Heart right ventricle (tissue), 16 donors: ENCODE measurements at regions not wholly inside any gene's neighbourhood (a gene's known extent, or its start where the extent isn't known, plus 50 kb on each side); places are given as distances from the start of the nearest gene placed in this dataset.
"Not testable (repeated sequence)": the region's sequence is repeated elsewhere in the genome, so short reads cannot be mapped to it uniquely, and the experiment has no call there.

Experiments
- ATAC-seq, 8 donors: fragments of 200-7000 bp; cut with Tn5 transposase; one replicate each; pipeline ENCODE4 v1.9.1; 2020; ENCODE audit warnings: mild to moderate bottlenecking in 8 of 8, moderate library complexity in 8 of 8, moderate number of reproducible peaks in 1 of 8
- DNase-seq, 2 donors: peaks; one replicate each; pipeline ENCODE4 v3.0.0-alpha.2; 2020
- H3K27ac ChIP-seq, 10 donors: fragments of 200-600 bp; sonication (generic) in 2 of 10; one replicate each; pipeline versions ENCODE4 v1.5.0 to v1.8.0; 2020 to 2022; ENCODE audit warnings: mild to moderate bottlenecking in 3 of 10
- H3K27me3 ChIP-seq, 7 donors: fragments of 200-600 bp; one replicate each; pipeline ENCODE4 v1.8.0; 2021 to 2022; ENCODE audit warnings: mild to moderate bottlenecking in 2 of 7
- H3K36me3 ChIP-seq, 9 donors: fragments of 200-600 bp; sonication (generic) in 1 of 9; one replicate each; pipeline versions ENCODE4 v1.5.0 to v1.8.0; 2020 to 2022; ENCODE audit warnings: mild to moderate bottlenecking in 2 of 9
- H3K4me1 ChIP-seq, 9 donors: fragments of 200-600 bp; sonication (generic) in 1 of 9; one replicate each; pipeline versions ENCODE4 v1.5.0 to v1.8.0; 2020 to 2022; ENCODE audit warnings: mild to moderate bottlenecking in 4 of 9
- H3K4me3 ChIP-seq, 10 donors: fragments of 200-600 bp; sonication (generic) in 2 of 10; one replicate each; pipeline versions ENCODE4 v1.5.0 to v1.8.0; 2020 to 2022; ENCODE audit warnings: mild to moderate bottlenecking in 7 of 10, moderate library complexity in 2 of 10
- H3K9me3 ChIP-seq, 11 donors: fragments of 200-600 bp in 10 of 11; sonication (generic) in 2 of 11; one replicate each; pipeline versions ENCODE4 v1.5.0 to v1.8.0; 2013 to 2022; ENCODE audit warnings: mild to moderate bottlenecking in 2 of 11, control low read depth in 1 of 11, moderate library complexity in 1 of 11
- WGBS, 2 donors: extraction: QIAGEN DNeasy Blood & Tissue Kit; methylation state at CpG; one replicate each; pipeline ENCODE4 v1.1.7; 2013; ENCODE audit warnings: inconsistent platforms in 1 of 2; 5-methylcytosine and 5-hydroxymethylcytosine counted together
- intact Hi-C, 10 donors: fragments of 100-400 bp; cut with DNase I; formaldehyde crosslinking; loops; one replicate each; pipeline versions ENCODE4 v1.11.1 to v1.14.2; 2022
- donor health status: Arrhythmogenic right ventricular cardiomyopathy.
- donor health status: ischemic (EF 13 %, LVEDD 7.1; RV severe dilation, severe dysfunction).
- donor health status: healthy with polysubstance abuse.
- donor health status: DM: no; HTN: yes; CAD: no.
- donor health status: DM: no; HTN: no; CAD: no.
- donor health status: ischemic (EF 25% LVEDD 6.9; RV normal size, moderate dysfunction).
- donor health status: ischemic (EF 25% LVEDD 5.7; RV mildly dilated, moderate dysfunction).
- donor health status: healthy.
- donor health status: DM: yes; HTN: yes; CAD: no.
- donor health status: Ischemic cardiomyopathy.
- donor health status: ischemic (EF 35%, LVEDD 5.7; RV mildly dilated, moderate dysfunction).
- donor health status: nonischemic (EF 11% LVEDD 7.7; RV severe dilation, severe dysfunction).
- donor health status: DM: yes; HTN: yes; CAD: no.
- donor health status: PGD.
- donor health status: ischemic (EF 29% LVEDD 5.4; RV normal size, mild dysfunction).
- donor health status: nonischemic (EF 23%, LVEDD 6.1; RV moderate dilation, normal function).

- H3K36me3 ChIP-seq, H3K4me1 ChIP-seq, intact Hi-C loops, DNase-seq, H3K27me3 ChIP-seq, H3K27ac ChIP-seq, H3K9me3 ChIP-seq, H3K4me3 ChIP-seq, ATAC-seq: not testable (repeated sequence)
- no CpG with 5 or more reads among the region's 3 CpGs for WGBS, 2 donors
Measured at GRCh38 chr15:22134941-22135566, 54.7 kb downstream of the OR4M2 start.

GRCh38 chr15:22137572-22137971 is 57.2 kb downstream of the OR4M2 start:
- intact Hi-C loops, DNase-seq, H3K4me3 ChIP-seq, ATAC-seq, H3K27me3 ChIP-seq, H3K4me1 ChIP-seq, H3K27ac ChIP-seq, H3K9me3 ChIP-seq, H3K36me3 ChIP-seq: not testable (repeated sequence)
- WGBS, 2 donors = no CpG with 5 or more reads among the region's 7 CpGs

GRCh38 chr15:22141106-22141505 is 60.8 kb downstream of the OR4M2 start:
- intact Hi-C loops, ATAC-seq, H3K4me3 ChIP-seq, DNase-seq, H3K9me3 ChIP-seq, H3K4me1 ChIP-seq, H3K27ac ChIP-seq, H3K36me3 ChIP-seq, H3K27me3 ChIP-seq: not testable (repeated sequence)
- WGBS, 2 donors = no CpG with 5 or more reads among the region's 9 CpGs

- intact Hi-C loops, H3K27ac ChIP-seq, H3K4me3 ChIP-seq, H3K4me1 ChIP-seq, DNase-seq, H3K27me3 ChIP-seq, H3K36me3 ChIP-seq, H3K9me3 ChIP-seq: not testable (repeated sequence)
- ATAC-seq = peak in 1 of 8 donors; percentile 44
- no CpG with 5 or more reads among the region's 7 CpGs for WGBS, 2 donors
Measured at GRCh38 chr15:22148109-22148508, 67.8 kb downstream of the OR4M2 start.

GRCh38 chr15:22158243-22158642 is 77.9 kb downstream of the OR4M2 start:
- H3K36me3 ChIP-seq, ATAC-seq, H3K4me1 ChIP-seq, H3K4me3 ChIP-seq, intact Hi-C loops, DNase-seq, H3K9me3 ChIP-seq, H3K27me3 ChIP-seq, H3K27ac ChIP-seq: not testable (repeated sequence)
- no CpG with 5 or more reads among the region's 6 CpGs for WGBS, 2 donors

GRCh38 chr15:22160283-22160682 is 80.0 kb downstream of the OR4M2 start:
- H3K36me3 ChIP-seq, H3K4me3 ChIP-seq, intact Hi-C loops, ATAC-seq, DNase-seq, H3K9me3 ChIP-seq, H3K27ac ChIP-seq, H3K27me3 ChIP-seq, H3K4me1 ChIP-seq: not testable (repeated sequence)
- no CpG with 5 or more reads among the region's 8 CpGs for WGBS, 2 donors

GRCh38 chr15:22160741-22161140 is 80.4 kb downstream of the OR4M2 start:
- not testable (repeated sequence) for H3K4me3 ChIP-seq, ATAC-seq

GRCh38 chr15:22161398-22161797 is 81.1 kb downstream of the OR4M2 start:
- H3K4me3 ChIP-seq, H3K9me3 ChIP-seq, H3K36me3 ChIP-seq, H3K27ac ChIP-seq, DNase-seq, intact Hi-C loops, H3K4me1 ChIP-seq, H3K27me3 ChIP-seq: not testable (repeated sequence)
- peak in 1 of 8 donors; percentile 39 for ATAC-seq
- WGBS, 2 donors = no CpG with 5 or more reads among the region's 4 CpGs

More at GRCh38 chr15:22160741-22161140, 80.4 kb downstream of the OR4M2 start:
- H3K9me3 ChIP-seq, H3K36me3 ChIP-seq, H3K4me1 ChIP-seq, DNase-seq, H3K27ac ChIP-seq, H3K27me3 ChIP-seq, intact Hi-C loops: not testable (repeated sequence)
- WGBS, 2 donors = no CpG with 5 or more reads among the region's 2 CpGs

GRCh38 chr15:22163715-22164114 is 83.4 kb downstream of the OR4M2 start:
- ATAC-seq, H3K36me3 ChIP-seq, H3K27me3 ChIP-seq, H3K9me3 ChIP-seq, H3K4me3 ChIP-seq, intact Hi-C loops, H3K27ac ChIP-seq, H3K4me1 ChIP-seq, DNase-seq: not testable (repeated sequence)
- WGBS, 2 donors = no CpG with 5 or more reads among the region's 5 CpGs

GRCh38 chr15:22167521-22167920 is 87.2 kb downstream of the OR4M2 start:
- peak in 1 of 2 donors; percentile 0 for DNase-seq
- H3K4me3 ChIP-seq, H3K9me3 ChIP-seq, ATAC-seq, H3K27ac ChIP-seq, H3K27me3 ChIP-seq, H3K36me3 ChIP-seq, H3K4me1 ChIP-seq, intact Hi-C loops: not testable (repeated sequence)
- WGBS, 2 donors = no CpG with 5 or more reads among the region's 3 CpGs

- H3K36me3 ChIP-seq, H3K9me3 ChIP-seq, H3K4me3 ChIP-seq, H3K4me1 ChIP-seq, H3K27ac ChIP-seq, intact Hi-C loops, DNase-seq, H3K27me3 ChIP-seq: not testable (repeated sequence)
- WGBS, 2 donors = no CpG with 5 or more reads among the region's 19 CpGs
- peak in 6 of 8 donors; percentile 42 to 70 (median 60) for ATAC-seq
Measured at GRCh38 chr15:22173029-22173998, 93.0 kb downstream of the OR4M2 start.
